Omental fat pad (tissue), 3 donors: ENCODE measurements at regions not wholly inside any gene's neighbourhood (a gene's known extent, or its start where the extent isn't known, plus 50 kb on each side); places are given as distances from the start of the nearest gene placed in this dataset.

Source experiments
- ATAC-seq: fragments of 150-250 bp; one replicate; pipeline ENCODE4 v1.9.1; 2016; ENCODE audit warnings: mild to moderate bottlenecking, moderate library complexity; ENCODE audit not compliant: low FRiP score
- DNase-seq: peaks from one replicate; pipeline ENCODE4 v3.0.0-alpha.2; 2019; ENCODE audit warnings: low spot score
- TF ChIP-seq, protein P1 (sequence below), 3 donors: fragments of 450-650 bp; IDR thresholded peaks; one replicate each; pipeline ENCODE4 v1.5.1; 2016 to 2017; ENCODE audit warnings: antibody characterized with exemption in 3 of 3, mild to moderate bottlenecking in 3 of 3, moderate library complexity in 2 of 3

- ATAC-seq, result no peak
- TF ChIP-seq, protein P1, sequence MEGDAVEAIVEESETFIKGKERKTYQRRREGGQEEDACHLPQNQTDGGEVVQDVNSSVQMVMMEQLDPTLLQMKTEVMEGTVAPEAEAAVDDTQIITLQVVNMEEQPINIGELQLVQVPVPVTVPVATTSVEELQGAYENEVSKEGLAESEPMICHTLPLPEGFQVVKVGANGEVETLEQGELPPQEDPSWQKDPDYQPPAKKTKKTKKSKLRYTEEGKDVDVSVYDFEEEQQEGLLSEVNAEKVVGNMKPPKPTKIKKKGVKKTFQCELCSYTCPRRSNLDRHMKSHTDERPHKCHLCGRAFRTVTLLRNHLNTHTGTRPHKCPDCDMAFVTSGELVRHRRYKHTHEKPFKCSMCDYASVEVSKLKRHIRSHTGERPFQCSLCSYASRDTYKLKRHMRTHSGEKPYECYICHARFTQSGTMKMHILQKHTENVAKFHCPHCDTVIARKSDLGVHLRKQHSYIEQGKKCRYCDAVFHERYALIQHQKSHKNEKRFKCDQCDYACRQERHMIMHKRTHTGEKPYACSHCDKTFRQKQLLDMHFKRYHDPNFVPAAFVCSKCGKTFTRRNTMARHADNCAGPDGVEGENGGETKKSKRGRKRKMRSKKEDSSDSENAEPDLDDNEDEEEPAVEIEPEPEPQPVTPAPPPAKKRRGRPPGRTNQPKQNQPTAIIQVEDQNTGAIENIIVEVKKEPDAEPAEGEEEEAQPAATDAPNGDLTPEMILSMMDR (IDR thresholded peaks at IDR 0.05), result no peak
- no peak for DNase-seq
Observed at GRCh38 chr7:52088008-52088901, 771.6 kb upstream of the COBL start.

DNA sequence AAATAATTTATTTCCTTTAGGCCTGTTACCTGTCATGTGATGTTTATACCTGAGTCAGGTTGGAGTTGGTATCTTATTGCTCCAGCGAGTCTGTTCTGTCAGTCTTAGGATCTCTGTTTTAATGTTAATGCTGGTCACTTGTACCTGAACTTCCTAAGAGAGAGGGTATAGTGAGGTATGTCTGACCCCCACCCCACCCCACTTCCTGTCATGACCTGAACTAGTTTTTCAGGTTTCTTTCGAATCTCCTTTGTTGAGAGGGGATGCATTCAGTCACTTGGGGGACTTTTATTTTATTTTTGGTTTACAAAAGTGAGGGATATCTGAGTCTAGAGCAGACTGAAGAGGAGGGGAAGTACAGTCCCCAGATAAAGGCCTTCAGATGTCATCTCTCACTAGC is 769.0 kb upstream of the COBL start:
- TF ChIP-seq, protein P1 (IDR thresholded peaks at IDR 0.05), result no peak
- ATAC-seq (no peak), DNase-seq (no peak)

DNA sequence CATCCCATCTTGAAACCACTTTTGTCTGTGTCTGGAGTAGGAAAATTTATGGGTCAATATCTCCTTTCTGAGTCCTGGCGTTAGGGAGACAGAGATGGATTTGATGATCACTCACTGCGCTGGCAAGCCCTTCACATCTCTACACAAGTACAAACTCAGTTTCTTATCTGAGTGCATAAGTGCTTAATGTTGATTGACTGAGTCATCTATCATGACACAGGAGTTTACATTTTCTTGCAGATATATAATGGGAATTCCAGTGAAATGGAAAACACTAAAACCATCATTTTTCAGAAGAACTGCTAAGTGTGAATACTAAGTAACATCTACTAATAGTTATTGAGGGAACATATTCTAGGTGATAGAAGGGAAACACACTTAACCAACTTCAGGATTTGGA is 763.9 kb upstream of the COBL start:
- TF ChIP-seq, protein P1 (IDR thresholded peaks at IDR 0.05), result no peak
- ATAC-seq (no peak), DNase-seq (no peak)

- TF ChIP-seq, protein P1 (IDR thresholded peaks at IDR 0.05), result no peak
- ATAC-seq, result no peak
- no peak for DNase-seq
Observed at GRCh38 chr7:52079726-52080125, 763.1 kb upstream of the COBL start.

GRCh38 chr7:52077571-52077970 is 761.0 kb upstream of the COBL start:
- DNase-seq (no peak), ATAC-seq (no peak)
- TF ChIP-seq, protein P1 (IDR thresholded peaks at IDR 0.05), result no peak

DNA sequence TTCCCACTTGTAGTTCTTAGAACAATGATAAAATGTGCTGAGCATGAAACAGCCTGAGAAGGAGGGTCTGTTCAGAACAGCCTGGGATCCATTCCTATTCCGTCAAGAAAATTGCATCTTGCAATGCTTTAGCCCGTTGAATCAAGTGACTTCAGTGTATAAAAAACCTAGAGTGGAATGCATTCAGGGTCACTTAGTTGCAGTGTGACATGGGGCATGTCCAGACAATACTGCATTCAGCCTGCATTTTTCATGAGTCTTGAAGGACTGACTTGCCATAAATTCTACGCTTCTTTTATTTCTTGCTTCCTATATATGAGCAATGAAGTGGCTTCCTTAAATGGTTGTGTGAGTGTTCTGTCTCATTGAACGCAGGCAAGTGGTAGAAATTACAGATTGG is 758.3 kb upstream of the COBL start:
- ATAC-seq, result no peak
- DNase-seq, result no peak
- TF ChIP-seq, protein P1 (IDR thresholded peaks at IDR 0.05), result no peak

GRCh38 chr7:52074071-52074470 is 757.5 kb upstream of the COBL start:
- ATAC-seq, result no peak
- no peak for DNase-seq
- TF ChIP-seq, protein P1 (IDR thresholded peaks at IDR 0.05), result no peak
